Epidermal melanocyte (primary cell): ENCODE measurements at regions not wholly inside any gene's neighbourhood (a gene's known extent, or its start where the extent isn't known, plus 50 kb on each side); places are given as distances from the start of the nearest gene placed in this dataset.

Source experiments
- DNase-seq: peaks from one replicate; pipeline ENCODE4 v3.0.0; 2011; ENCODE audit warnings: low spot score; ENCODE audit not compliant: insufficient read length

DNA sequence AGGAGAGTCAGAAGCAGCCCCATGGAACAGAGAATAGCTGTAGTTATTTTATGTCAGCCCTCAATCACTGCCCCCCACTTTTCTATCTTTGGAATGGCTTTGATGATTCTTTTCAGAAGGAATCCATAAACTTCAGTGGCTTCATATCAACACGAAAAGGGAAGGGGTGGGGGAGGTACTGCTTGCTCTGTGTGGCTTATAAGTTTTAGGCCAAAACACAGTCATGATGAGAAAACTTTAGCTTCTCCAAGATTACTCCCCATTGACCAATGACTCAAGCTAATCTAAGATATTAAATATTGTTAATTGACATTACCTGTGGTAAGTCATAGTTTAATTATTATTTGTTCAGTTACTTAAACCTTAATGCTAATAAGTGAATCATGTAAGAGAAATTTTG lies 669.6 kb upstream of the FAM241A start:
- DNase-seq: no peak

DNA sequence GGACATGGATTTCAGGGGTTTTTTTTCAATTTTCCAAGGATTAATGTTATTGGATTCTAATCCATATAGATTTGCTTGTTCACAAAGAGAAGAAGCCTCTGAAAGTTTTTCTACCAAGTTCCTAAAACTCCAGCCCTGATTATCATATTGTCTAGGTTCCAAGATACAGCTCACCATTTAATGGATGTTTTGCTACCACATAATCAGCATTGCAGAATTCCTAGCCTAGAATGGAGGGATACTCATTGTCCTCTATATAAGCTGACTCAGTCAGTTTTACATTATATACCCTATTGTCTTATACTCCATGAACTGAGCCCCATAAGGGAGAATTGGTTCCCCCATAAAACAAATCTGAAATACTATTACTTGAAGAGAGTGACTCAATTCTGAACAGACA lies 664.7 kb upstream of the FAM241A start:
- DNase-seq: no peak

DNA sequence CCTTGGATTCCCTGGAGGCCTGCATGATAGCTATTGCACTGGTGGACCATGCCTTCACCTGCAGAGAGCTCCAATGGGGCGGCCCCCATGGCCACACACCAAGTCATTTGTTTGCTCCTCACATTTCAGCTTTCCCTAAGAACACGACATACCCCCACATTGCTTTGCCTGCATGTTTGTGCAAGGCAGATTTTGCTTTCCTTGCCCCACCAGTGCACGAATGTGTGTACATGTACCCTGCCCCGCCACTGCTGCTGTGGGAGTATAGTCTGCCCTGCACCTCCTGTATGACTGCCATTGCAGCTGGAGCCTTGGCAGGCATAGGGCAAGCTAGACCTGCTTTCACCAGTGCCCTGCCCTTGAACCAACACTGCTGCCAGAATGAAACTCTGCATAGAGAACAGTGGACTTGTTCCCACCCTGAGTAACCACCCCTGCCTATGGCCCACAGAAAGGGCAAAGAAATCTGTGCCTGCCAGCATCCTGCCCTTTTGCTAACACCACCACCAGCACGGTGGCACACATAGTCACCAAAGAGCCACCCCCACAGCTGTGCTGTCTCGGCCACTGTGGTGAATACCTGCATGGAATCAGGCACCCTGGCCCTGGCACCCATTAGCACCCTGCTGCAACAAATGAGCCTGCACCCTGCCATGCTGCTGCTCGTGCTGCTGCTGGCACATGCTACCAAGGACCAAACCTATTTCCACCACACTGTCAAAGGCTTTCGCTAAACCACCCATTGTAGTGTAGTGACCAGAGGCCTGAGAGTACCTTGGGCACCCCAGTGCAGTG lies 661.7 kb upstream of the FAM241A start:
- DNase-seq: no peak

DNA sequence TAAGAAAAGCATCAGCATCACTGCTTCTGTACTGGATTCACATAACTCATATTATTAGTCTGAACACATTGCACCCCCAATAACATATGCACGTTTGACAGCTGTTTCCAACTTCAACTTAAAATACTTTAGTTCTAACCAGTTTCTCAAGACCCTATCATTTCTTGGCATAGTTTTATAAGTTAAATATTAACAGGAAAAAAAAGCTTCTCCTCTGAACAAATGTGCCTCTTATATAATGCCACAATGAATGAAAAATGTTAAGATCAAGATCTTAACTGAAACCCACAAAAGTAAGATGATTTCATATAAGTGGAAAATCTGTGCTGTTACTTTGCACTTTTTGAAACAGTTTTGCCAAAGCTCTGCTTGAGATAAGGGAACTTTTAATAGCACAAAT lies 652.8 kb upstream of the FAM241A start:
- DNase-seq: no peak

DNA sequence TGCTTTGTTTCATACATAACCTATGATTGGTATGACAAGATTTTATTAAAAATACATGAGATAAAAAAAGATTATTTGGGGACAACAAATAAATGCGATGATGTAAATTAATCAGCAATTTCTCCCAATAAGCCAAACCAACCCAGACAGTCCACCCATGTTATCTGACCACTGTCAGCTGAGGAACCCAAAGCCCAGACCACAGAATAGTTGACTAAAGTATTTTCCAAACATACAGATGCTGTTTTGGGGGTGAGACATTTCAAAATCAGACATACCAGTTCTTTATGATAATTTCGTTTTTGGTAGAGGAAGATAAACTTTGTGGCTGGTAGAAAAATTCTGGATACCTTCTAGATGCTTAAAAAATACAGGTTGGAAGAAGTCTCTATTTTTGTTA lies 650.8 kb upstream of the FAM241A start:
- DNase-seq: no peak

DNA sequence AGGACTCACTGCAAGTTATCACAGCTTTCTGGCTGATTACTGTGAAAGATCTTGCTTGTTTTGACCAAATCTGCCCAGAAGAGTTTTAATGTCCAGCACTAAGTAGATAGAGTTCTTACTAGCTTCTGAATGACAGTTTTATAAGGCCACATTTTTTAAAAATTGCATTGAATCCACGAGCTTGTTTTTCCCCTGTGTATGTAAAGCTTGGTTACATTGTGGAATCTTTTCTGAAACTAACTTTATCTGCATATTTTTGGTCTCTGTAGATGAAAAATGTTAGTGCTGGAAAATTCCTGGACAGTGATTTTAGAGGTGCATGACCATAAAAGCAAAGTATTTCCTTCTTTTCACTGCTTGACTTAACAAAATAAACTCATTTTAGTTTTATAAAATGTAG lies 650.3 kb upstream of the FAM241A start:
- DNase-seq: no peak

DNA sequence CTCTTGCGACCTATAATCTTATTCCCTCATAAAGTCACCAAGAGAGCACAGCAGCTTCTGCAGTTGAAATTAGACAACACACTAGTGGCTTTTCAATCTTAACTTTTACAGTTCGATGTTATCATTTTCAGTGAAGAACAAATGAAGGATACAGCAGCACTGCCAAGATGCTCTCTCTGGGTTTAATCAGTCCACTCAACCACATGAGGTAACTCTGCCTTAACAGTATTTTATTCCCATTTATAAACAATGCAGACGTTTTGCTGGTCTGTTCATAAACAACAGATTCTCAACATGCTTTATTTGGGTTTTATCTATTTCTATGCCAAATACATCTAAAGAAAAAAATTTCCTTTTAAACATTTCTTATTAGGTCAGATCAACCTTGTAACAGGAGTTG lies 646.0 kb upstream of the FAM241A start:
- DNase-seq: no peak

DNA sequence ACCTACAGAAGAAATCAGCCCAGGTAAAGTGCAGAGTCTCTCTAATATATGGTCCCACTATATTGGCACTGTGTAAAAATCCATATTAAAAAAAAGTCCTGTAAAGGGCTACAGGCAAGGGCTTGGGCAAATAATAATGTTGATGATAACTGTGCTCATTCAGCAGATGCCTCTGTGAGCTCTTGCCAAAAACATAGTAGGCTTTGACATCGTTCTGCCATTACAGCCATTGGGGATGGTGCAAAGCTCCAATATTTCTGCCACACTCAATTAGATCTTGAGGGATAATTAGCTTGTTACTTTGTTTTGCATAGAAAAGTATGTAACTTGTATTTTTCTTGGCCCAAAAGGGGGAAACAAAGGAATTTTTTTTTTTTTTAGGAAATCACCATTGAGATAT lies 645.5 kb upstream of the FAM241A start:
- DNase-seq: no peak

DNA sequence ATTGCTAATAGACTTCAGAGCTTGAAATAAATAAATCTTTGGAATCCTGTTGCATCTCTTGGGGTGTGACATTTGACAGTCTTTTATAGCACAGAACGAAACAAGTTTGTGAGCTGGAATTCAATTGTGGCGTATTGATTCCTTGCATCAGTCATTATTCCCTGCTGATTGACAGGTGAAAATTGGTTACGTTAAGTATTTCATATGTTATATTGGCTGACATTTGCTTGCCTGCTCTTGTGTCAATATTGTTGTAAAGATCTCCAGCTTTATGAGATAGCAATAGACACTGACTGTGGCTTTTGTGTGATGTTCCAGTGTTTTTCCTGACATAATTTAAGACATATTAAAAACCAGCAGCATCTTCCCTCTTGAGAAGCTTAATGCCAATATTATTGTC lies 644.4 kb upstream of the FAM241A start:
- DNase-seq: no peak

DNA sequence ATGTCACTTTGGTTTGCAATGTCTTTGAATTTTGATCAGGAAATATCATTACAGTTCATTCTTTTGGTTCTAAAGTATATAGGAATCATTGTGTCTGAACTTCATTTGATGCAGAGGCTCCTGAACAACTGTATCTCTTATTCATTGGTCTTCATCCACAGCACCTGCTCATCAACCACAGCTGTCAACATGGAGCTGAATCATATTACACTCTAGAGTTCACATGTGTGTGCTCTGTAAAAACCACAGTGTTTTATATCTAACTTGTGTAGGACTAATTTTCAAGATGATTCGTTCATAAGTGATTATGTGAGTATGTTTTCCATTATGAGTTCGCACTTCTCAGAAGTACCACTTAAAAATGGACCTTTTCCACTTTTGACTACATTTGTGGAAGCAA lies 643.3 kb upstream of the FAM241A start:
- no peak for DNase-seq

DNA sequence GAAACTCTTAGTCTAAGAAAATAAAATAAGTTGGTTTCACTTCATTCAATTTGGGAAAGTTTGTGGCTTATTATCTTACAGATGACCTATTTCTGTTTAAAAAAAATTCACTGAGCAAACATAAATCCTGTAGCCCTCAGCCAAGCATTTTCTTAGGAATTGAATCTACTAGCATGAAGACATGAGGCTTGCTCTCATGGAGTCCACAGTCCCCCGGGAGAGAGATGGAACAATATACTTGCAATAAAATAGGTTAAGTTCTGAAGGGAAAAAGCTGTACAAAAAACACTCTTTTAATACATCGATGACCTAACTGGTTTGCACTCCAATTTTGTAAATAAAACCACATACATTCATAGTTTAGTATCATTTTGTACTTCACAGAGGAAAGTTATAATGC lies 642.6 kb upstream of the FAM241A start:
- DNase-seq: no peak

DNA sequence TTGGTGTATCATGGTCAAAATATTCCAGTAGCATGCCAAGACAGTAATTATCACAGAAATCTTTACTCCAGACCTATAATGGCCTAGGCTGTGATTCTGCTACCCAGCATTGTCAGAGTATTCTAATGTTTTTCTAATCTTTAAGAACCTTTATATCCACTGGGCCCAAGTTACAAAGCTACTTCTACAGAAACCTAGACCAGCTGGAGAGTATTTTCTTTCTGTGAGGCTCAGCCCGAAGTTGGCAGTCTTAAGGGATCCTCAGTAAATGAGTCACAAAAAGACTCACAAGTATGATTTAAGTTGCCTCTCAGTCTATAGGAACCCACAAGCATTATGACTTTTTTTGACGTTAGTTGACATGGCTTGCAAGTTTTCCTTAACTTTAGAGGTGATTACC lies 638.5 kb upstream of the FAM241A start:
- DNase-seq: no peak

DNA sequence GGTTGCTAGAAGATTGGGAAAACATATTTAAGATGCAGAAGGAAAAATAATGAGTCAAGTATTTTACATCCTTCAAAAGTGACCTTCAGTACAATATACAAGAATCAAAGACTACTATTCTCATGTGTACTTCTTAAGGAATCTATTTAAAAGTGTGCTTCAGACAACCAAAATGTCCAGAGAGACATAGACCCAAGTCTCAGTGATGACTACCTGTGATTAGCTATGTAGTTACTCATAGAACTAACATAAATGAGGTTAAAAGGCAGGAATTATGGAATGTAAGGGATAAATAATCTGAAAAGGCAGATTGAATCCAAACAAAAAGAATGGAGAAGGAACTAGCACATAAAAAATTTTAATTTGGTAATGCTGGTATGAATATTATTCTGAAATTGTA lies 634.7 kb upstream of the FAM241A start:
- DNase-seq: no peak

DNA sequence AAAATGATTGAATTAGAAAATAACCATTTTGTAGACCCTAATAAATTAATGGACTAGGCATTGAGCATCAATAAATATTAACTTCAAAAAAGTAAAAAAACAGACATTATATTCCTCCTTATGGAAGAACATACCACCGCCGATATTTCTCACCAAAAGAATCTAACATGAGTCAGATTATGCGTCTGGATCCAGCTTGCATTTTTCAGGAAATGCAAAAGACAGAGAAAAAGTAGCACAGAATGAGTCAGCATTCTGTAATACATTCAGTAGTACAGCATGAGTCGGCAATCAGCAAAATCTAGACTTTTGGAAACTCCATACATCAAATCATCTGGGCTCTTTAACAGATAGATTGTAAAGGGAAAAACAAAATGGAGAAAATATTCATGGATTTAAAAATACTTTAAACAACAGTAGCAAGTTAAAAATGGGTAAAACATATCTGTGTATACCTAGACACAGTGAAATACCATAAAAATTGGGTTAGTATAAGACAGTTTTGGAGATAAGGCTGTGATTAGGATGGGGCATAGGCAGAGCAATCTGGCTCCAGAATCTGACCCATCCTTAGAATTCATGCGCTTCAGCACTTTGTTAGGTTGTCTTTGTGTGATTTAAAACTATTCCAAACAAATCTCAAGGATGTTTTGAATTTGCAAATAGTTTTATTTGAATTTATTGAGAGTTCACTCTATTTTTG lies 633.0 kb upstream of the FAM241A start:
- DNase-seq: no peak

DNA sequence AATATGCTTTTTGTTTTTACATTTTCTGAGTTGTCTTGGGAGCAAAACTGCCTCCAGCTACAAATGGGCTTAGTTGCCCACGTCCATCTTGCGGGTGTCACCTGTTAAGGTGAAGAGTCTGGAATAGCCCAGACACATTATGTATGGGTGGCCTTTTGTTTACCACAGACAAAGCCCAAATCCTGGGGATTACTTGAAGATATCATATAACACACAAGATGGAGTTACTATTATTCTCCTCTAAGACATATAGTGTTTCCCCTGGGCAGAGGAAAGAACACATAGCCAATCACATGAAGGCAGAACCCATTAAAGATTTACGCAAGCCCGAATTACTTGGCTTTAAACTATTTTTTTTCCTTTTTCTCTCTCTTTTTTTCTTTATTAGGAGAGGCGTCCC lies 625.6 kb upstream of the FAM241A start:
- DNase-seq: no peak

DNA sequence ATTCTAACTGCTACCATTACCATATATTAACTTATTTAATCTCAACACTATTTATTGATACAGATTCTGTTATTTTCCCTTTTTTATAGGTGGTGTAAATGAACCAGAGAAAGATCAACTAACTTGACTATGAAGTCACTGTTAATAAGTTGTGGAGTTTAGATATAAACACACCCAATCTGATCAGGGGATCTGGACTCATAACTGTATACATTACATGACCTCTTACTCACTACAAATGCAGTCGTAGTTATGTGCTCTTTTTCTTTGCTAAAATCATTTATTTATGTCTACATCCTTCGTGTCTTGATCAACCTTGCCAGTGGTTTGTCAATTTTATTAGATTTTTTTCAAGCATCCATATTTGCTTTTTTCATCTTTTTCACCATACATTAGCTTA lies 614.8 kb upstream of the FAM241A start:
- no peak for DNase-seq

DNA sequence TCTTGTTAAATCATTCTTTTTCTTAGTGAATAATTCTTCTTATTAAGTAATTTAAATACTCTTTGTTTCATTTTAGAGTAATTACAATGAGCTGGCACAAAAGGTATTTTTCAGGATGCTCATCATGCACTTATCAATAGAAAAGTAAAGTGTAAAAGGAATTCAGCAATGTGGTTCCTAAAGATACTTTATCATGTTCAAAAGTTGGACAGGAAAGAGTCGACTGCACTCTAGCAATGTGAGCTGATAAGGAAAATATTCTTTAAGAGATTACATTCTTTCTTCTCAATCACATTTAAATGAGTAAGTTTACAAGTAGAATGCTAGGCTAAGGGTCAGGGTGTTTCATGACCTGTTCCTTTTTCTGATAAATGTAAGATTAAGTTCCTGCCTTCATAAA lies 609.5 kb upstream of the FAM241A start:
- no peak for DNase-seq

DNA sequence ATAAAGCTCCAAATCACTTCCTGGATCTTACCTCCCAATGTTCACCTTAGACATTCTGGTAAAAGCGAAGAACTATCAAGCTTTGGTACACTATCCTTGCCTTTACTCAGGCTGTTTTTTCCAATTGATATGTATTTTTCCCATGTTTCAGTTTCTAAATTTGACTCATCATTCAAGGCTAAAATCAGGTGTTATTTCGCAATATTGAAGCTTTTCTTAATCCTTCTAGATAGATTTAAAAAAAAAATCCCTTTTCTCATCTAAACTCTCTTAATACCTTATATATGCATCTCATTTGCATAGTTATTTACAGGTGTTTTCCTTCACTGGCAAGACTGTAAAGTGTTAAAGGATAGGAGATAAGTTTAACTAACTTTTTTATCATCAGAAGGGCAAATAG lies 608.1 kb upstream of the FAM241A start:
- no peak for DNase-seq

DNA sequence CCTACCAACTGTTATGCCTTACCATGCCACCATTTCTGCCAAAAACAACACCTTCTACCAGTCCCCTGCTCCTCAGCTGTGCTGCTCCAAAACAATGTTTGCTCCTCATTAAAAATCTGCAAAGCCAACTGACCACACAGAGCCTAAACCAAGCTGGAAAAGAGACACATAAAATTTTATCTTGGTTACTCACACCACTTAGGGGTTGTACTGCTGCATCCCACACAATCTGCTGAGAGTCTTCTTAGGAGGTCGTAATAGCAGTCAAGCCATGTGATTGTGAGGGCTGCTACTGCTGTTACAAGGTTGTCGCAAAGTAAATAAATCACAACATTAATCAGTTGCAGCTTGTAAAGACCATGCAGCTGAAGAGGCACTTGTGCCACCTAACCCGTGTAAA lies 607.4 kb upstream of the FAM241A start:
- DNase-seq: no peak

DNA sequence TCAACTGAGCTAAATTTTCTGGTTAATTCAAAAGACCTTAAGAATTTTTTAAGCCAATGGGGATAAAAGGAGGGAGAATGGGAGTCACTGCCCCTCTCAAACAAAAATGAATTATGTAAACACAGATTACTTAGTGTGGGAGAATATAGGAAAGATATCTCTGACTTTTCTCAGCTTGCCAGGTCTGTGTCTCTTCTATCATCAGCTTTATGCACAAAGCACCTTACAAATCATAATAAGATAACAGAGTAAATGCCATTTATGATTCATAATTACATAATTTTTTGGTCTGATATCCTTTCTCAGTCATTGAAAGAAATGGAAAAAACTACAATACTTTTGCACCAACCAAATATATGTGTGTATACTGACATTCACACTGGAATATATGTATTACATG lies 604.6 kb upstream of the FAM241A start:
- no peak for DNase-seq

DNA sequence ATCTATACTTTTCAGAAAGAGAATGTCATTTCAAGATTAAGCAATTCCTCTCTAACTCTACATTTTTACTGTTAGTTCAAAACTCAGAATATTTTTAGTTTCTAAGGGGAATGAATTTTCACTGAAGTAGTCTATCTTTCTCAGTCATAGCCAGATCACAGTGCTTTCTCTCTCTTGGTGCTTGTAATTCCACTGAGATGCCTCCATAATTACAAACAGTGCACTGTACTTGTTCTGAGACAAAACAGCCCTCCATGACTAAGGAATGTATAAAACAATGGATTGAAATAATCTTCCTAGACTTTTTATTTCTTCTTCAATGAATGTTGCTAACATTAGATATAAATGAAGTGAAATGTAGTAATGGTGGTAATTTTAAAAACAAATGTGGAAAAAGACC lies 603.2 kb upstream of the FAM241A start:
- no peak for DNase-seq

DNA sequence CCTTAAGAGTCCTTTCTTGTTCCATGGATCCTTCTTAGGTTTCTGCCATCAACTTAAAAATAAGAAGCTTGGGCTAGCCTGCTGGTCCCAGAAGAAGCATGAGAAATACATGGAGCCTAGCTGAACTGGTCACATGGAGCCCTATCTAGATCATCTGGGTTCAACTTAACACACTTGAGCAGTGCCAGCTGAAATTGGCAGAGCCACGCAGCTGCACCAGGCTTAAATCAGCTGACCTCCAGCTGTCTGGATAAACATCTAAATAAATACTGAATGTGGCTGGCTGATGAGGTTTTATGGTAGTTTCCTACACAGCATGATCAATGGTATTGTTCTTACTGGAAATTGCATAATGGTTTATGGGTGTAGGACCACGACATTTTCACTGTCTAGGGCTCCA lies 598.4 kb upstream of the FAM241A start:
- no peak for DNase-seq

DNA sequence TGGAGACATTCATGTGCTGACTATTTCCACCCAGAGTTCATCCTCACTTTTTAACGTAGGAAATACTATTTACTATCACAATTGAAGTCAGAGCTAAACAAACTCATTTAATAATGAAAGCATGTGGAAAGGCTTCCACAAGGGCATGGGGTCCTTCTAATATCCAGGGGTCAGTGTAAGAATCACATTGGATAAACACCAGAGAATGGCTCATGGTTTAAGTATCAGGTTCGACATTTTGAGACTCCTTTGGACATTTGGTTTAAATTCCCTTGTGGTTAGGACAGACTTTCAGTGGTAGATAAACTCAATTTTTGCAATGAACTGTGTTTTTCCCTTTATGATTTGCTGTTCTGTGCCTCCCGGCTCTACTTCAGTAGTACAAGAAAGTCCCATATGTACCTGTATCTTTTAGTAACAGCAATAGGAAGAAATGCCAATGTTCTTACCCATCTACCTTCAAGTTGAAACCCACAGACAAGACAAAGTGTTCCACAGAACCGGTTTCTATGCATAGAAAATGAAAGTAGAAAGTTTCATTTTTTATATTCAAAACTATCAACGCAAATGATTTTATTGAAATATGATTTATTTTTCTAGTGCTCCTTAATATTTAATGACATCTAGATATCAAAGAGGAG lies 589.0 kb upstream of the FAM241A start:
- no peak for DNase-seq
